OCI-LY7 (cell line): ENCODE measurements at regions not wholly inside any gene's neighbourhood (a gene's known extent, or its start where the extent isn't known, plus 50 kb on each side); places are given as distances from the start of the nearest gene placed in this dataset.

Experiments
- EZH2phosphoT487 ChIP-seq: fragments of 200-600 bp; sonication (generic); IDR thresholded peaks from 2 replicates; pipeline ENCODE4 v1.6.1; 2018; ENCODE audit warnings: low read depth, borderline replicate concordance, mild to moderate bottlenecking, mixed run types, antibody characterized with exemption, low read length, moderate library complexity, mixed read lengths
- TF ChIP-seq, protein P1 (sequence below): fragments of 200-600 bp; sonication (generic); conservative IDR thresholded peaks from 2 replicates; pipeline ENCODE4 v1.5.1; 2014; ENCODE audit warnings: mild to moderate bottlenecking, antibody characterized with exemption, low read length, moderate library complexity, mixed read lengths

DNA sequence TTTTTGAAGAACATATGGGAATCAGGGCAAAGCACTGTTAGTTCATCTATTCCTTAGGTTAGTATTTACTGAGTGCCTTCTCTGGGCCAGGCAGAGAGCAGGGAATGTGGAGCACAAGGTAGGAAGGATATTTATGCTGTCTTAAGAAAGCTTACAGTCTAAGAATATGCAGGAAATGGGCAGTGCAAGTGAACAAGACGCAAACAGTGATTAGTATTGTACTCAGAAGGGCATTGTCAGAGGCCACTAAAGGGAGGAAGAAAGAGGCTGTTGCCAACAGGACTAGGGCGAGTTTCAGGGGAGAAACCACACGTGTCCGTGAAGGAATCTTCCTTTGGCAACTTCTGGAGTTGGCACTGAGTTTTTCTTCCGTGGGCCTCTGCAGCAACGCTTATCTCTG is 552.8 kb upstream of the COBL start:
- TF ChIP-seq, protein P1, sequence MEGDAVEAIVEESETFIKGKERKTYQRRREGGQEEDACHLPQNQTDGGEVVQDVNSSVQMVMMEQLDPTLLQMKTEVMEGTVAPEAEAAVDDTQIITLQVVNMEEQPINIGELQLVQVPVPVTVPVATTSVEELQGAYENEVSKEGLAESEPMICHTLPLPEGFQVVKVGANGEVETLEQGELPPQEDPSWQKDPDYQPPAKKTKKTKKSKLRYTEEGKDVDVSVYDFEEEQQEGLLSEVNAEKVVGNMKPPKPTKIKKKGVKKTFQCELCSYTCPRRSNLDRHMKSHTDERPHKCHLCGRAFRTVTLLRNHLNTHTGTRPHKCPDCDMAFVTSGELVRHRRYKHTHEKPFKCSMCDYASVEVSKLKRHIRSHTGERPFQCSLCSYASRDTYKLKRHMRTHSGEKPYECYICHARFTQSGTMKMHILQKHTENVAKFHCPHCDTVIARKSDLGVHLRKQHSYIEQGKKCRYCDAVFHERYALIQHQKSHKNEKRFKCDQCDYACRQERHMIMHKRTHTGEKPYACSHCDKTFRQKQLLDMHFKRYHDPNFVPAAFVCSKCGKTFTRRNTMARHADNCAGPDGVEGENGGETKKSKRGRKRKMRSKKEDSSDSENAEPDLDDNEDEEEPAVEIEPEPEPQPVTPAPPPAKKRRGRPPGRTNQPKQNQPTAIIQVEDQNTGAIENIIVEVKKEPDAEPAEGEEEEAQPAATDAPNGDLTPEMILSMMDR = no peak
- no peak for TF ChIP-seq EZH2phosphoT487
